Liver (tissue), 8 donors: ENCODE measurements at regions not wholly inside any gene's neighbourhood (a gene's known extent, or its start where the extent isn't known, plus 50 kb on each side); places are given as distances from the start of the nearest gene placed in this dataset.

ENCODE experiments used
- DNase-seq: peaks from one replicate; pipeline ENCODE4 v3.0.0-alpha.2; 2017; ENCODE audit warnings: low spot score
- H3K27ac ChIP-seq, 2 donors: one replicate each; pipeline ENCODE4 v1.7.0; 2013; ENCODE audit warnings: inconsistent platforms in 2 of 2, low read length in 2 of 2, control low read depth in 1 of 2, low read depth in 1 of 2, mild to moderate bottlenecking in 1 of 2
- H3K27me3 ChIP-seq, 4 donors: one replicate each; pipeline versions ENCODE4 v1.6.1 to v1.7.0; 2013; ENCODE audit warnings: low read length in 3 of 4, inconsistent platforms in 1 of 4, mild to moderate bottlenecking in 1 of 4, moderate library complexity in 1 of 4; ENCODE audit not compliant: control insufficient read depth in 4 of 4, insufficient read depth in 4 of 4
- H3K36me3 ChIP-seq, 4 donors: one replicate each; pipeline versions ENCODE4 v1.6.1 to v1.7.0; 2013; ENCODE audit warnings: low read length in 3 of 4, mild to moderate bottlenecking in 3 of 4, low read depth in 1 of 4, moderate library complexity in 1 of 4; ENCODE audit not compliant: control insufficient read depth in 4 of 4, insufficient read depth in 3 of 4
- H3K4me1 ChIP-seq, 4 donors: one replicate each; pipeline versions ENCODE4 v1.6.1 to v1.7.0; 2013; ENCODE audit warnings: low read length in 3 of 4, mild to moderate bottlenecking in 3 of 4, moderate library complexity in 1 of 4; ENCODE audit not compliant: control insufficient read depth in 4 of 4, insufficient read depth in 4 of 4
- H3K4me3 ChIP-seq, 3 donors: one replicate each; pipeline versions ENCODE4 v1.6.1 to v1.7.0; 2013; ENCODE audit warnings: low read length in 3 of 3, control low read depth in 1 of 3, low read depth in 1 of 3, mild to moderate bottlenecking in 1 of 3
- H3K9ac ChIP-seq, 2 donors: one replicate each; pipeline ENCODE4 v1.7.0; 2013; ENCODE audit warnings: low read length in 2 of 2, mild to moderate bottlenecking in 2 of 2, moderate library complexity in 2 of 2, control low read depth in 1 of 2, low read depth in 1 of 2
- H3K9me3 ChIP-seq, 4 donors: one replicate each; pipeline versions ENCODE4 v1.6.1 to v1.7.0; 2013; ENCODE audit warnings: low read length in 3 of 4; ENCODE audit not compliant: control insufficient read depth in 4 of 4
- ATF3 ChIP-seq: IDR thresholded peaks from 2 replicates; pipeline ENCODE4 v1.6.1; 2016; ENCODE audit warnings: antibody characterized with exemption
- FOXA1 ChIP-seq: IDR thresholded peaks from 2 replicates; pipeline ENCODE4 v1.6.1; 2016; ENCODE audit warnings: antibody characterized with exemption
- FOXA2 ChIP-seq: IDR thresholded peaks from 2 replicates; pipeline ENCODE4 v1.6.1; 2016; ENCODE audit warnings: antibody characterized with exemption
- GABPA ChIP-seq, 2 donors: IDR thresholded peaks in 1 of 2; conservative IDR thresholded peaks in 1 of 2; 2 replicates each; pipeline ENCODE4 v1.6.1; 2016; ENCODE audit warnings: antibody characterized with exemption in 2 of 2, mild to moderate bottlenecking in 1 of 2, moderate library complexity in 1 of 2
- HNF4A ChIP-seq, 2 donors: conservative IDR thresholded peaks; 2 replicates each; pipeline ENCODE4 v1.6.1; 2016; ENCODE audit warnings: antibody characterized with exemption in 2 of 2, mild to moderate bottlenecking in 2 of 2
- JUND ChIP-seq, 2 donors: IDR thresholded peaks; 2 replicates each; pipeline ENCODE4 v1.6.1; 2016; ENCODE audit warnings: antibody characterized with exemption in 2 of 2
- NR2F2 ChIP-seq: IDR thresholded peaks from 2 replicates; pipeline ENCODE4 v1.6.1; 2016; ENCODE audit warnings: antibody characterized with exemption
- REST ChIP-seq: IDR thresholded peaks from 2 replicates; pipeline ENCODE4 v1.6.1; 2016; ENCODE audit warnings: antibody characterized with exemption, mild to moderate bottlenecking
- RXRA ChIP-seq, 2 donors: IDR thresholded peaks; 2 replicates each; pipeline ENCODE4 v1.6.1; 2017 to 2018; ENCODE audit warnings: antibody characterized with exemption in 2 of 2, mild to moderate bottlenecking in 1 of 2
- SP1 ChIP-seq: IDR thresholded peaks from 2 replicates; pipeline ENCODE4 v1.6.1; 2018; ENCODE audit warnings: antibody characterized with exemption, mild to moderate bottlenecking
- TAF1 ChIP-seq: conservative IDR thresholded peaks from 2 replicates; pipeline ENCODE4 v1.6.1; 2016; ENCODE audit warnings: antibody characterized with exemption, mild to moderate bottlenecking
- YY1 ChIP-seq: IDR thresholded peaks from 2 replicates; pipeline ENCODE4 v1.6.1; 2016; ENCODE audit warnings: antibody characterized with exemption, mild to moderate bottlenecking
- WGBS: extraction: QIAGEN DNeasy Blood & Tissue Kit; methylation state at CpG from one replicate; pipeline ENCODE4 v1.1.7; 2013; 5-methylcytosine and 5-hydroxymethylcytosine counted together
- TF ChIP-seq, protein P1 (sequence below): IDR thresholded peaks from 2 replicates; pipeline ENCODE4 v1.6.1; 2016; ENCODE audit warnings: antibody characterized with exemption
- TF ChIP-seq, protein P2 (sequence below): fragments of 150-350 bp; IDR thresholded peaks from 2 replicates; pipeline ENCODE4 v1.5.1; 2017; ENCODE audit warnings: improper control_type of control experiment, low read depth, low read length; ENCODE audit not compliant: missing input control
- donor health status: healthy.
- donor health status: healthy.
- donor health status: healthy.
- donor health status: healthy.
- donor health status: healthy.

GRCh38 chr11:19541521-19542049 is 171.1 kb upstream of the NAV2 start (continued):
- no peak for TF ChIP-seq HNF4A (conservative IDR thresholded peaks at IDR 0.05)
- no peak for TF ChIP-seq RXRA (IDR thresholded peaks at IDR 0.05)

- no peak for DNase-seq
- H3K9me3 ChIP-seq: no peaks in the 10 kb centered on the region
- H3K36me3 ChIP-seq: no peaks in the 10 kb centered on the region
- no peak overlapping the region for H3K9ac ChIP-seq
- no peak overlapping the region for H3K4me3 ChIP-seq
- H3K4me1 ChIP-seq: peaks cover 0 to 4% (median 0%) of the 10 kb centered on the region in 4 donors
- WGBS: 85% methylated on average over 6 of the region's 6 CpGs
- no peak overlapping the region for H3K27ac ChIP-seq
- no peak for TF ChIP-seq TAF1
- TF ChIP-seq ATF3: no peak
- no peak for TF ChIP-seq FOXA2
- no peak for TF ChIP-seq REST
- no peak for TF ChIP-seq YY1
- TF ChIP-seq RXRA (IDR thresholded peaks at IDR 0.05): no peak
- TF ChIP-seq, protein P1, sequence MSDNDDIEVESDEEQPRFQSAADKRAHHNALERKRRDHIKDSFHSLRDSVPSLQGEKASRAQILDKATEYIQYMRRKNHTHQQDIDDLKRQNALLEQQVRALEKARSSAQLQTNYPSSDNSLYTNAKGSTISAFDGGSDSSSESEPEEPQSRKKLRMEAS: no peak
- H3K27me3 ChIP-seq: no peaks in the 10 kb centered on the region
These were observed 172.8 kb upstream of the NAV2 start for GRCh38 chr11:19539861-19540260.

DNA sequence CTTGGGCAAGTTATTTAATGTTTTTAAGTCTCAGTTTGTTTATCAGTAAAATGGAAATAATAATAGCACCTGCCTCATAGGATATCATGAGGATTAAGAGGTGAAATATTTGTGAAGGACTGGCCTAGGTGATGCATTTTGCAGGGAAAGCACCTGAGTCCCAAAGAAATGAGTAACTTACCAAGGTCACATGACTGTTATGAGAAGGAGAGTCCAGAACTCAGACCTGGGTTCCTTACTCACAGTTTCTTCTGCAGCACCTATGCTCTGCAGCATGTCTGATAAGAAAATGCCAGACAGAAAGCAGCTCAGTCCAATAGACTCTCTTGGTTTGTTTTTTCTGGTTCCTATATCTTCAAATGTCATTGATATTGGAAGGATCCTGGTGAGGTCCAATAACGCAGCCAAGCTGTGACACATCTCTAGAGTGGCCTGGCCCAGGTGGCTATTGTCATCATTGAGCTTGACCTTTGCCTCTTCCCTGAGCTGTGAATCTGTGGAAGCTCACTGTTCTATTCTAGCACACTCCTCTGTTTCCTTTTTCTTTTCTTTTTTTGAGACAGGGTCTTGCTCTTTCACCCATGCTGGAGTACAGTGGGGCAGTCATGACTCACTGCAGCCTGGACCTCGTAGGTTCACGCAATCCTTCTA is 174.7 kb upstream of the NAV2 start:
- no peak for DNase-seq
- TF ChIP-seq HNF4A (conservative IDR thresholded peaks at IDR 0.05) (peak; percentile 17 to 35), TAF1 (no peak)
- H3K27me3 ChIP-seq: no peaks in the 10 kb centered on the region
- no peaks in the 10 kb centered on the region for H3K36me3 ChIP-seq
- H3K9ac ChIP-seq: no peak overlapping the region
- no peaks in the 10 kb centered on the region for H3K9me3 ChIP-seq
- peaks cover 0 to 4% (median 0%) of the 10 kb centered on the region in 4 donors for H3K4me1 ChIP-seq
- no peak overlapping the region for H3K27ac ChIP-seq
- H3K4me3 ChIP-seq: no peak overlapping the region
- WGBS: 78% methylated on average over 3 of the region's 3 CpGs

DNA sequence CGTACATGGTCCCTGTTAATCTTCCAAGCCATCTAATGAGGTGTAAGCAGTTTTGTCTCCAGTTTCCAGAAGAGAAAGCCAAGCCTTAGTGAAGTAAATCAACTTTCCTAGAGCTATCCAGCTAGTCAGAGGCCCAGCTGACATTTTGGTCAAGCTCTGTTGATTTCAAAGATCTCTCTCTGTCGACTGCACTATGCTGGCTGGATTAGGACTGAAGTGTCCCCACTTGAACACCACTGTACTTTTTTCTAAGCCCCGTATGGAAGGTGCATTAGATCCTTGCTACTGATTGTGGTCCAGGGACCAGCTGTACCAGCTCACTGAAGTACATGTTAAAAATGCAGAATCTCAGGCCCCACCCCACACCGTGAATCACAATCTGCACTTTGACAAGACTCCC is 176.5 kb upstream of the NAV2 start:
- Histone ChIP-seq H3K27me3 (no peaks in the 10 kb centered on the region), H3K4me3 (no peak overlapping the region), H3K36me3 (no peaks in the 10 kb centered on the region), H3K27ac (no peak overlapping the region), H3K9ac (no peak overlapping the region), H3K9me3 (no peaks in the 10 kb centered on the region), H3K4me1 (peaks cover 0 to 4% (median 0%) of the 10 kb centered on the region in 4 donors)
- no peak for DNase-seq
- no peak for TF ChIP-seq TAF1
- no peak for TF ChIP-seq NR2F2
- TF ChIP-seq FOXA1: no peak
- TF ChIP-seq RXRA (IDR thresholded peaks at IDR 0.05): no peak
- no peak for TF ChIP-seq HNF4A (conservative IDR thresholded peaks at IDR 0.05)
- no peak for TF ChIP-seq JUND (IDR thresholded peaks at IDR 0.05)
- TF ChIP-seq GABPA (IDR thresholded peaks at IDR 0.05 in 1 of 2, conservative IDR thresholded peaks at IDR 0.05 in 1 of 2): no peak
- TF ChIP-seq, protein P2, sequence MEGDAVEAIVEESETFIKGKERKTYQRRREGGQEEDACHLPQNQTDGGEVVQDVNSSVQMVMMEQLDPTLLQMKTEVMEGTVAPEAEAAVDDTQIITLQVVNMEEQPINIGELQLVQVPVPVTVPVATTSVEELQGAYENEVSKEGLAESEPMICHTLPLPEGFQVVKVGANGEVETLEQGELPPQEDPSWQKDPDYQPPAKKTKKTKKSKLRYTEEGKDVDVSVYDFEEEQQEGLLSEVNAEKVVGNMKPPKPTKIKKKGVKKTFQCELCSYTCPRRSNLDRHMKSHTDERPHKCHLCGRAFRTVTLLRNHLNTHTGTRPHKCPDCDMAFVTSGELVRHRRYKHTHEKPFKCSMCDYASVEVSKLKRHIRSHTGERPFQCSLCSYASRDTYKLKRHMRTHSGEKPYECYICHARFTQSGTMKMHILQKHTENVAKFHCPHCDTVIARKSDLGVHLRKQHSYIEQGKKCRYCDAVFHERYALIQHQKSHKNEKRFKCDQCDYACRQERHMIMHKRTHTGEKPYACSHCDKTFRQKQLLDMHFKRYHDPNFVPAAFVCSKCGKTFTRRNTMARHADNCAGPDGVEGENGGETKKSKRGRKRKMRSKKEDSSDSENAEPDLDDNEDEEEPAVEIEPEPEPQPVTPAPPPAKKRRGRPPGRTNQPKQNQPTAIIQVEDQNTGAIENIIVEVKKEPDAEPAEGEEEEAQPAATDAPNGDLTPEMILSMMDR: no peak
- TF ChIP-seq YY1: no peak
- TF ChIP-seq SP1: no peak
- TF ChIP-seq, protein P1: no peak
- WGBS: 70% methylated on average over 4 of the region's 4 CpGs
